ENCODE measurements at regions not wholly inside any gene's neighbourhood (a gene's known extent, or its start where the extent isn't known, plus 50 kb on each side); places are given as distances from the start of the nearest gene placed in this dataset.

DNA sequence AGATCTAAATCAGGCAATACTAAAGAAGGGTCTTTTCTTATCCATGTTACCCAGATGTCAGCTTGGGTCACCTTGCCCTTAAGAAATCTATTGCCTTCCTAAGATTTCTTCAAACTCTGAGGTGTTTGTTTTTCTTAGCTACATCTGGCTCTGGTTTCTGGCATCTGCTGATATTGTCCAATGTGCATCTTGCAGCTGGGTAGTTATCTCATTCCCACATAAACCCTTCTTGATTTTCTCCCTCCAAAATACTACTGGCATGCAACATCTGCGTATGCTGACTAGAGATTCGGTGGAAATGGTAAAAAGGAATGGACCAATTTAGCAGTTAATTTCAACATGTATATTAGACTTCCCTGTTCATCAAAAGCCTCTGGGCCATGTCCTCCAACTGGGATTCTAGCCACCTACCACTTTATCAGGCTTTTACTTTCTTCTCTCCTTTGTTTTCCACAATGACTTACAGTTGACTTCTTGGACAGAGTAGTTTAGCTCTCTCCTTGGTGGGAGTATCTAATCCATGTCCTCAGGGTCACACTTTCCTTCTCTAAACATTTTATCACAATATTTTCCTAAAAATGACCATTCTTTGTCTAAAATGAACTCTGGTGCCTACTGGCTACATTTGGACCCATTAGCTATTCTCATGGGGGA lies 324.8 kb upstream of the FAR2 start:
- Mint-ChIP-seq H3K4me3 (ENCODE audit: unreplicated experiment) (no peak overlapping the region), H3K27me3 (ENCODE audit: unreplicated experiment) (peaks cover under 1% of the 10 kb centered on the region), H3K9me3 (ENCODE audit: unreplicated experiment) (no peaks in the 10 kb centered on the region), H3K4me1 (ENCODE audit: unreplicated experiment) (no peaks in the 10 kb centered on the region), H3K27ac (ENCODE audit: unreplicated experiment) (no peak overlapping the region), H3K36me3 (ENCODE audit: low read depth, unreplicated experiment) (no peaks in the 10 kb centered on the region)
- DNase-seq (ENCODE audit: low spot score): no peak
- TF ChIP-seq, protein P1, sequence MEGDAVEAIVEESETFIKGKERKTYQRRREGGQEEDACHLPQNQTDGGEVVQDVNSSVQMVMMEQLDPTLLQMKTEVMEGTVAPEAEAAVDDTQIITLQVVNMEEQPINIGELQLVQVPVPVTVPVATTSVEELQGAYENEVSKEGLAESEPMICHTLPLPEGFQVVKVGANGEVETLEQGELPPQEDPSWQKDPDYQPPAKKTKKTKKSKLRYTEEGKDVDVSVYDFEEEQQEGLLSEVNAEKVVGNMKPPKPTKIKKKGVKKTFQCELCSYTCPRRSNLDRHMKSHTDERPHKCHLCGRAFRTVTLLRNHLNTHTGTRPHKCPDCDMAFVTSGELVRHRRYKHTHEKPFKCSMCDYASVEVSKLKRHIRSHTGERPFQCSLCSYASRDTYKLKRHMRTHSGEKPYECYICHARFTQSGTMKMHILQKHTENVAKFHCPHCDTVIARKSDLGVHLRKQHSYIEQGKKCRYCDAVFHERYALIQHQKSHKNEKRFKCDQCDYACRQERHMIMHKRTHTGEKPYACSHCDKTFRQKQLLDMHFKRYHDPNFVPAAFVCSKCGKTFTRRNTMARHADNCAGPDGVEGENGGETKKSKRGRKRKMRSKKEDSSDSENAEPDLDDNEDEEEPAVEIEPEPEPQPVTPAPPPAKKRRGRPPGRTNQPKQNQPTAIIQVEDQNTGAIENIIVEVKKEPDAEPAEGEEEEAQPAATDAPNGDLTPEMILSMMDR (IDR thresholded peaks at IDR 0.05; ENCODE audit: unreplicated experiment): no peak

DNA sequence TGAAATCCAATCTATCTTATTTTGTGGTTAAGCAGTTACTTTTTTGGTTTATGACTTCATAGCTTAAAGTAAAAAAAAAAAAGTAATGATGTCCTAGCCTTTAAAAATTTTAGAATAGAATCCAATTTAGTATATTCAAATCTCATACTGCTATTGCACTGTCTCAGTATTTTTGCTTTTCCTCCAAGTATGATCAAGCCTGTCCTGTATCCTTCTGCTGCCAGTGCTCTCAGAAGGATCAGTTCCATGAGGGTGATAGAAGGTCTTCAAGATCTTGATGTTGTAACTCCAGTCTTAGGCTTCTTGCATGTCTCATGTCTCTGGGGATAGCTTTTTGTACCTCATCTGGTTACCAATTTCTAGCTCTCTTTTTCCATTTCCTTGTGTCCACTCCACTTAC lies 324.2 kb upstream of the FAR2 start:
- H3K4me1 Mint-ChIP-seq (ENCODE audit: unreplicated experiment): no peaks in the 10 kb centered on the region
- no peak for DNase-seq (ENCODE audit: low spot score)
- TF ChIP-seq, protein P1 (IDR thresholded peaks at IDR 0.05; ENCODE audit: unreplicated experiment): no peak
- H3K4me3 Mint-ChIP-seq (ENCODE audit: unreplicated experiment): no peak overlapping the region
- no peak overlapping the region for H3K27ac Mint-ChIP-seq (ENCODE audit: unreplicated experiment)
- no peaks in the 10 kb centered on the region for H3K27me3 Mint-ChIP-seq (ENCODE audit: unreplicated experiment)
- no peaks in the 10 kb centered on the region for H3K36me3 Mint-ChIP-seq (ENCODE audit: low read depth, unreplicated experiment)
- no peaks in the 10 kb centered on the region for H3K9me3 Mint-ChIP-seq (ENCODE audit: unreplicated experiment)

DNA sequence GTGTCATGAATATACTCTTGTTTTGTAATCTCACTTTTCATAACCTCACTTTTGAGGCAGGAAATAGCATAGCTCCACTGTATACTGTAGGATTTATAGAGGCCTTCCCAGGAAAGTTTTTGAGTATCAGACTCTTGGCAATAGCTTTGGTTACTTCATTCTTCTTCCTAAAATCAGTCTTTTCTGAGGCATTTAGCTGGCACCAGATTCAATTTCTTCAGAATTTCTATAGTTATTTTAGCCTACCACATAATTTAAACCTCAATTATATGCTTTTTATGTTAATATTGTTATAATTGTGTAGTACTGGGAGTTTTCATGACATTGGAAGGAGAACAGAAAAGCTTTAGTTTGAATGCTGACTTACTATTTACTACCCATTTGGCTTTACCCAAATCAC lies 322.3 kb upstream of the FAR2 start:
- Mint-ChIP-seq H3K4me1 (ENCODE audit: unreplicated experiment) (no peaks in the 10 kb centered on the region), H3K27me3 (ENCODE audit: unreplicated experiment) (no peaks in the 10 kb centered on the region), H3K27ac (ENCODE audit: unreplicated experiment) (no peak overlapping the region), H3K36me3 (ENCODE audit: low read depth, unreplicated experiment) (no peaks in the 10 kb centered on the region), H3K9me3 (ENCODE audit: unreplicated experiment) (no peaks in the 10 kb centered on the region), H3K4me3 (ENCODE audit: unreplicated experiment) (no peak overlapping the region)
- DNase-seq (ENCODE audit: low spot score): no peak
- TF ChIP-seq, protein P1 (IDR thresholded peaks at IDR 0.05; ENCODE audit: unreplicated experiment): no peak

DNA sequence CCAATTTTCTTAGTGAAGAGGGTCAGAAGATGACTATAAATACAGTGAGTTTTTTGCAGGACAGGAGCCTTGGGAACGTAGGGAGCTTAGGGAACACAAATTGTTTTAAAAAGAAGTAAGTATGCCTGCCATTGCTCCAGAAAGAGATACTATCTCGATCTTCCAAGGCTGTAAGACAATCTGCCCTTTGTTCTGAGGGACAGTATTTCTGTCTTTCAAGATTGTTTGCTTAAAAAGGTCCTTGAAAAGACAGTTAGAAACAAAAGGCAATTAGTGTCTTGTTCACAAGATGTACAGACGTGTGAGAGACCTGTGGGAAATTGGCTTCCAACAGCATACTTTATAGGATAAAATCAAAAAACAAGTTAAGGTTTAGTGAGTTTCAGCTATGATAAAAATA lies 321.2 kb upstream of the FAR2 start:
- H3K4me1 Mint-ChIP-seq (ENCODE audit: unreplicated experiment): no peaks in the 10 kb centered on the region
- DNase-seq (ENCODE audit: low spot score): no peak
- H3K27ac Mint-ChIP-seq (ENCODE audit: unreplicated experiment): no peak overlapping the region

DNA sequence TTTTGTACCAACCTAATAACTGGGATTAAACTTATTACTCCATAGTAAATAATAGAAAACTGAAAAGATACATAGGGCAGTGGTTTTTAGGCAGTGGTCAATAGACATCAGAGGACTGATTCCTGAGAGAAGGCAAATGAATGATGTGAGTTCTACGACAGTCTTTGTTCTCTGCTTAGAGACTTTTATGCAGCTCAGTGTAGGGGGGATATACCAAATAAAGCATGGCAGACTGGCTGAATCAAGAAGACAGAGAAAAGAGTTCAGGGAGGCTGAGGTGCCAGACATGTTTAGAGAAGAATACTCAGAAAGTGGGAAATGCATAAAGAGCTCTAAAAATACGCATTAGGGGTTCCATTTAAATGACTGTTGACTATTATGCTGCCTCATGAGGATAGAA lies 320.8 kb upstream of the FAR2 start:
- DNase-seq (ENCODE audit: low spot score): no peak
- Mint-ChIP-seq H3K27ac (ENCODE audit: unreplicated experiment) (no peak overlapping the region), H3K36me3 (ENCODE audit: low read depth, unreplicated experiment) (no peaks in the 10 kb centered on the region), H3K4me3 (ENCODE audit: unreplicated experiment) (no peak overlapping the region), H3K9me3 (ENCODE audit: unreplicated experiment) (no peaks in the 10 kb centered on the region), H3K27me3 (ENCODE audit: unreplicated experiment) (no peaks in the 10 kb centered on the region), H3K4me1 (ENCODE audit: unreplicated experiment) (no peaks in the 10 kb centered on the region)
- TF ChIP-seq, protein P1 (IDR thresholded peaks at IDR 0.05; ENCODE audit: unreplicated experiment): no peak

More for the DNA sequence above, 321.2 kb upstream of the FAR2 start:
- H3K36me3 Mint-ChIP-seq (ENCODE audit: low read depth, unreplicated experiment): no peaks in the 10 kb centered on the region
- no peaks in the 10 kb centered on the region for H3K9me3 Mint-ChIP-seq (ENCODE audit: unreplicated experiment)
- TF ChIP-seq, protein P1 (IDR thresholded peaks at IDR 0.05; ENCODE audit: unreplicated experiment): no peak
- H3K4me3 Mint-ChIP-seq (ENCODE audit: unreplicated experiment): no peak overlapping the region
- no peaks in the 10 kb centered on the region for H3K27me3 Mint-ChIP-seq (ENCODE audit: unreplicated experiment)

Data from endothelial cell (in vitro differentiated cells).